ENCODE measurements at regions not wholly inside any gene's neighbourhood (a gene's known extent, or its start where the extent isn't known, plus 50 kb on each side); places are given as distances from the start of the nearest gene placed in this dataset.

DNA sequence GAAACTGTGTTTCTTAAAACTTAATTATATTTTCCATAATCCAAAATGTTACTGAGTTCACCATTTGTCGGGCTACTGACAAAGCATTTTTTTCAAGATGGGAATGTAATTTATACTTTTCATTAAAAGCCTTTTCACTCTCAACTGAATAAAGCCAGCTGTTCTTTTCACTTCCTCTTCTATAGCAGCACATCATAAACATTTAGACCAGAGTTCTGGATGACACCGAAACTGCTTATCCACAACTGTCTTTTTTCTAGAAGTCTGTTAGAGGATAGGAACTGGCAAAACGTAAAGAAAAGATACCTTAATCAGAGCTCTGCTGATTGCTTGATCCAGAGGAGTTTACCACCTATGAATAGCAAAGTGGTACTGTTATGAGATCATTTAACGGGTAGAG, 594.7 kb downstream of the ADGRL2 start:
- TF ChIP-seq, protein P1, sequence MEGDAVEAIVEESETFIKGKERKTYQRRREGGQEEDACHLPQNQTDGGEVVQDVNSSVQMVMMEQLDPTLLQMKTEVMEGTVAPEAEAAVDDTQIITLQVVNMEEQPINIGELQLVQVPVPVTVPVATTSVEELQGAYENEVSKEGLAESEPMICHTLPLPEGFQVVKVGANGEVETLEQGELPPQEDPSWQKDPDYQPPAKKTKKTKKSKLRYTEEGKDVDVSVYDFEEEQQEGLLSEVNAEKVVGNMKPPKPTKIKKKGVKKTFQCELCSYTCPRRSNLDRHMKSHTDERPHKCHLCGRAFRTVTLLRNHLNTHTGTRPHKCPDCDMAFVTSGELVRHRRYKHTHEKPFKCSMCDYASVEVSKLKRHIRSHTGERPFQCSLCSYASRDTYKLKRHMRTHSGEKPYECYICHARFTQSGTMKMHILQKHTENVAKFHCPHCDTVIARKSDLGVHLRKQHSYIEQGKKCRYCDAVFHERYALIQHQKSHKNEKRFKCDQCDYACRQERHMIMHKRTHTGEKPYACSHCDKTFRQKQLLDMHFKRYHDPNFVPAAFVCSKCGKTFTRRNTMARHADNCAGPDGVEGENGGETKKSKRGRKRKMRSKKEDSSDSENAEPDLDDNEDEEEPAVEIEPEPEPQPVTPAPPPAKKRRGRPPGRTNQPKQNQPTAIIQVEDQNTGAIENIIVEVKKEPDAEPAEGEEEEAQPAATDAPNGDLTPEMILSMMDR (IDR thresholded peaks at IDR 0.05; ENCODE audit: borderline replicate concordance, extremely low read depth, insufficient read depth): no peak
- H3K27me3 ChIP-seq (ENCODE audit: control insufficient read depth, insufficient read depth, low read length): no peaks in the 10 kb centered on the region
- FAIRE-seq (no peak), DNase-seq (peak in 2 of 5 donors; percentile 40 to 55)
- no peak overlapping the region for H3K4me3 ChIP-seq (ENCODE audit: low read length in 3 of 3)
- H3K4me1 ChIP-seq (ENCODE audit: control insufficient read depth in 2 of 3, insufficient read depth in 2 of 3, low read depth in 1 of 3, low read length in 3 of 3): no peaks in the 10 kb centered on the region
- no peaks in the 10 kb centered on the region for H3K36me3 ChIP-seq (ENCODE audit: control insufficient read depth in 2 of 3, insufficient read depth in 3 of 3, low read length in 3 of 3)
- H3K27ac ChIP-seq (ENCODE audit: low read depth in 2 of 2, low read length in 2 of 2): no peak overlapping the region
- H3K9ac ChIP-seq (ENCODE audit: low read length in 3 of 3): no peak overlapping the region
- intact Hi-C loops (cut with DNase I): no loop called here
- H3K9me3 ChIP-seq (ENCODE audit: control insufficient read depth in 2 of 3, insufficient read depth in 1 of 3, low read length in 3 of 3): no peaks in the 10 kb centered on the region

DNA sequence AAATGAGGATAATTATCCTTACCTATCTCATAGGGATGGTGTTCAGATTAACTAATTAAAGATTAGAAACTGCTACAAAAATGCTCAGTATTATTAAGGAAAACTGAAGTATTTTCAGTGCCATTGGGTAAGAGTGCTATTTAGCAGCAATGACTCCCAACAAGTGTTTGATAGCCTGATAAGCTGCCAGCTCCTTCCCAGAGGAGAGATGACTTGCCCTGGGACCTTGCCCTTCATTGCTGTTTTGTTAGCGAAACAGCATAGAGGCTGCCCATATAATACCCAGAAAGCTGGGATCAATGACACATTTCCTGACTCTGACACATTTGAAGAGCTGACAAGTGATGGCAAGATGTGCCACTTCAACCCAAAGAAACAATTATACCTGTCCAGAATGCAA, 592.2 kb downstream of the ADGRL2 start:
- TF ChIP-seq, protein P1 (IDR thresholded peaks at IDR 0.05; ENCODE audit: borderline replicate concordance, extremely low read depth, insufficient read depth): no peak
- Histone ChIP-seq H3K27me3 (ENCODE audit: control insufficient read depth, insufficient read depth, low read length) (no peaks in the 10 kb centered on the region), H3K36me3 (ENCODE audit: control insufficient read depth in 2 of 3, insufficient read depth in 3 of 3, low read length in 3 of 3) (no peaks in the 10 kb centered on the region), H3K9me3 (ENCODE audit: control insufficient read depth in 2 of 3, insufficient read depth in 1 of 3, low read length in 3 of 3) (no peaks in the 10 kb centered on the region), H3K4me3 (ENCODE audit: low read length in 3 of 3) (no peak overlapping the region), H3K4me1 (ENCODE audit: control insufficient read depth in 2 of 3, insufficient read depth in 2 of 3, low read depth in 1 of 3, low read length in 3 of 3) (no peaks in the 10 kb centered on the region), H3K9ac (ENCODE audit: low read length in 3 of 3) (no peak overlapping the region), H3K27ac (ENCODE audit: low read depth in 2 of 2, low read length in 2 of 2) (no peak overlapping the region)
- no peak for DNase-seq
- no peak for FAIRE-seq
- intact Hi-C loops (cut with DNase I): no loop called here

DNA sequence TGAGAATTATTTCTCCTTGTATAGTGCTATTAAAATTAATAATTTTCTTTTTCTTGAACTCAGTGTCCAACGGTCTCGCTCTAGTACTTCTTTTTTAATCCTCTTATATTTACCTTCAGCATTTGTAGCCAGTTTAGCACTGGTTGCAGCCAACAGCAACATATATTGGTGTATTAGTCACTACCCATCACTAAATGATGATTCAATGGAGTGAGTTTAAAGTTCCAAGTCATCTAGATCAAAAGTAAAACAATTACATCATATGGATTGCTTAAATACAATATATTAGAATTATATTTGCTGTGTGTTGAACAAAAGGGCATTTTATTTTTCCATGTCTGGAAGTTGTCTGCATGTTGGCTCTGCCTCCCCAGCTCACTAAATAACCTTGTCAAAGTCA, 591.8 kb downstream of the ADGRL2 start:
- H3K4me1 ChIP-seq (ENCODE audit: control insufficient read depth in 2 of 3, insufficient read depth in 2 of 3, low read depth in 1 of 3, low read length in 3 of 3): no peaks in the 10 kb centered on the region
- no peak overlapping the region for H3K27ac ChIP-seq (ENCODE audit: low read depth in 2 of 2, low read length in 2 of 2)
- no peak overlapping the region for H3K4me3 ChIP-seq (ENCODE audit: low read length in 3 of 3)
- no peaks in the 10 kb centered on the region for H3K36me3 ChIP-seq (ENCODE audit: control insufficient read depth in 2 of 3, insufficient read depth in 3 of 3, low read length in 3 of 3)
- DNase-seq: no peak
- FAIRE-seq: no peak
- H3K27me3 ChIP-seq (ENCODE audit: control insufficient read depth, insufficient read depth, low read length): no peaks in the 10 kb centered on the region
- H3K9me3 ChIP-seq (ENCODE audit: control insufficient read depth in 2 of 3, insufficient read depth in 1 of 3, low read length in 3 of 3): no peaks in the 10 kb centered on the region
- no peak overlapping the region for H3K9ac ChIP-seq (ENCODE audit: low read length in 3 of 3)
- intact Hi-C loops (cut with DNase I): no loop called here
- TF ChIP-seq, protein P1 (IDR thresholded peaks at IDR 0.05; ENCODE audit: borderline replicate concordance, extremely low read depth, insufficient read depth): no peak

DNA sequence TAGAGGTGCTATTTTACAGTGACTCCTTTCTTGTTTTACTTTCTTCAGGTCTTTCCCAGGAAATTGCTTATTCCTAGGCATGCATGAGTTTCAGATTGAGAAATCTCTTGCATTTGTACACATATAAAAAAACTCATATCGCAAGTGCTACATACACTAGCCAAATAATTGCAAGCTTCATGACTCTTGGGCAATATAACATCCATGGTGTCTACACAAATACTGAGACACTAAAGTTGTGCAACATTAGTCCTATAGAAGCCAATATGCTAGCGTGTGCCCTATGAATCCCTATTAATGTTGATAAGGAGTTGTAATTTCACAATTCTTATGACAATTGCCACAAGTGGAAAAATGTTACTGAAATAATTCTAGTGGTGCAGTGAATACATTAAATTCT, 591.0 kb downstream of the ADGRL2 start:
- TF ChIP-seq, protein P1 (IDR thresholded peaks at IDR 0.05; ENCODE audit: borderline replicate concordance, extremely low read depth, insufficient read depth): no peak
- H3K27ac ChIP-seq (ENCODE audit: low read depth in 2 of 2, low read length in 2 of 2): no peak overlapping the region
- no peaks in the 10 kb centered on the region for H3K36me3 ChIP-seq (ENCODE audit: control insufficient read depth in 2 of 3, insufficient read depth in 3 of 3, low read length in 3 of 3)
- no peak overlapping the region for H3K9ac ChIP-seq (ENCODE audit: low read length in 3 of 3)
- H3K27me3 ChIP-seq (ENCODE audit: control insufficient read depth, insufficient read depth, low read length): no peaks in the 10 kb centered on the region
- DNase-seq (no peak), FAIRE-seq (no peak)
- intact Hi-C loops (cut with DNase I): no loop called here
- no peaks in the 10 kb centered on the region for H3K9me3 ChIP-seq (ENCODE audit: control insufficient read depth in 2 of 3, insufficient read depth in 1 of 3, low read length in 3 of 3)
- no peak overlapping the region for H3K4me3 ChIP-seq (ENCODE audit: low read length in 3 of 3)
- H3K4me1 ChIP-seq (ENCODE audit: control insufficient read depth in 2 of 3, insufficient read depth in 2 of 3, low read depth in 1 of 3, low read length in 3 of 3): no peaks in the 10 kb centered on the region
